Activated effector memory CD4-positive, alpha-beta T cell treated with anti-CD3 and anti-CD28 coated beads, Interleukin-2, amount 50 U/mL, for 16 hours (primary cell): ENCODE measurements at regions not wholly inside any gene's neighbourhood (a gene's known extent, or its start where the extent isn't known, plus 50 kb on each side); places are given as distances from the start of the nearest gene placed in this dataset.

Source experiments
- DNase-seq: peaks from one replicate; pipeline ENCODE4 v3.0.0-alpha.2; 2020

DNA sequence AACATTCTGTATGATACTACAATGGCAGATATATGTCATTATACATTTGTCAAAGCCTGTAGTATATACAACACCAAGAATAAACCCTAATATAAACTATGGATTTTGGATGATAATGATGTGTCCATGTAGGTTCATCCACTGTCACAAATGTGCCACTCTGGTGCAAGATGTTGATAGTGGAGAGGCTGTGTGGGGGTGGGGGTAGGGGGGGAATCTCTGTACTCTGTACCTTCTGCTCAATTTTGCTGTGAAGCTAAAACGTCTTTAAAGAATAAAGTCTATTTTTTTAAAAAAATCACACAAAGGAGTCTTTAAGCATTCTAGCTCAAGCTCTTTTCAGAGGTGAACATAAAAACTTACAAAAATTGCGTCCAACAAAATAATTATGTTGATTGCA lies 88.2 kb upstream of the ABI3BP start:
- no peak for DNase-seq

- no peak for DNase-seq
These were observed 84.3 kb upstream of the ABI3BP start for GRCh38 chr3:101077361-101078011.

DNA sequence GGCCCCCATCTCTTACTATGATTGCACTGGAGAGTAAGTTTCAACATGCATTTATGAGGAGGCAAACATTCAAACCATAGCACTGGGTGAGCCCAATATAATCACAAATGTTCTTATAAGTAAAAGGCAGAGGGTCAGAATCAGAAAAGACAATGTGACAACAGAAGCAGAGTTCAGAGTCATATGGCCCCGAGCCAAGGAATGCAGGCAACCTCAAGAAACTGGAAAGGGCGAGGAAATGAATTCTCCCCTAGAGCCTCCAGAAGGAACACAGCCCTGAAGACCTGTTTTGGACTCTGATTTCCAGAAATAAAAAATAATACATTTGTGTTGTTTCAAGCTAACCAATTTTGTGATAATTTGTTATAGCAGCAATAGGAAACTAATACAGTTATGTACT lies 81.3 kb upstream of the ABI3BP start:
- DNase-seq: no peak

DNA sequence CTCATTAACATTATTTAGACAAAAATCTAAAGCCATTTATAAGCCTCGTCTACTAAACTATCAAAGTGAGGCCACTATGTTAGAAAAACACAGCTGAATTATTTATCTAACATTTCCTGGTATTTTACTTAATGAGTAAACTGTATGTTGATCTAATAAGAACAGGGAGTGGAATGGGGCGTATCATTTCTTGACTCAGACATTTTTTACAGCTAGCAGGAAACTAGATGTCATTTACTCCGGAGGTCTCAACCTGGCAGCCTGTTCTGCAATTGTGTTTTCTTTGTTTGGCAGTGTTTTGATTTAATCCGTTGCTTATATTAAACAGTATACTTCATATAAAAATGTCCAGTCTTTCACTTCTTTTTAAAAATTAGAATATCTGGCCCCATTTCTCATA lies 79.1 kb upstream of the ABI3BP start:
- DNase-seq: no peak

- DNase-seq: no peak
These were observed 77.5 kb upstream of the ABI3BP start for GRCh38 chr3:101070799-101071121.

GRCh38 chr3:101069901-101070798 lies 76.9 kb upstream of the ABI3BP start:
- peak; percentile 80 for DNase-seq

- DNase-seq: no peak
These were observed 75.8 kb upstream of the ABI3BP start for GRCh38 chr3:101068876-101069606.

GRCh38 chr3:101066711-101067129 lies 73.5 kb upstream of the ABI3BP start:
- DNase-seq: no peak

- no peak for DNase-seq
These were observed 72.7 kb upstream of the ABI3BP start for GRCh38 chr3:101065962-101066361.

- no peak for DNase-seq
These were observed 70.2 kb upstream of the ABI3BP start for GRCh38 chr3:101063401-101063800.

- DNase-seq: no peak
These were observed 68.1 kb upstream of the ABI3BP start for GRCh38 chr3:101061312-101061711.

GRCh38 chr3:101050866-101051265 lies 57.6 kb upstream of the ABI3BP start:
- DNase-seq: no peak

GRCh38 chr3:101050046-101050445 lies 56.8 kb upstream of the ABI3BP start:
- DNase-seq: no peak

DNA sequence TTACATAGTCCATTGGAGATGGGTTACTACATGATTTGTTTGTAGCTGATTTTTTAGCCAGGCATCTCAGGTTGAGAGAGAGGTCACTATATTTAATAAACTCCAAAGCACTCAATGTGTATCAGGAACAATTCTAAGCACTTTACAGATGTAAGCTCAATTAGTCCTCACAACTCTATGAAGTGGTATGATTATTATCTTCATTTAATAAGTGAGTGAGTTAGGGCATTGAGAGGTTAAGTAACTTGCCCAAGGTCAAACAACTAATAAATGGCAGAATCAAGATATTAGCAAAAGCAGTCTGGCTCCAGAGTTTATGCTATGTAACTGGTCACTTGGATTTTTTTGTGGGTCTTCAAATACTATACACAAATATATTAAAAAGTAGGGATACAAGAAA lies 56.3 kb upstream of the ABI3BP start:
- no peak for DNase-seq

GRCh38 chr3:101043687-101044078 lies 50.5 kb upstream of the ABI3BP start:
- no peak for DNase-seq

- DNase-seq: no peak
These were observed 49.9 kb upstream of the ABI3BP start for GRCh38 chr3:101042996-101043686.
